GM23248 (cell line): ENCODE measurements at regions not wholly inside any gene's neighbourhood (a gene's known extent, or its start where the extent isn't known, plus 50 kb on each side); places are given as distances from the start of the nearest gene placed in this dataset.

Source experiments
- DNase-seq: peaks from one replicate; pipeline ENCODE4 v3.0.0-alpha.2; 2015
- H2AFZ ChIP-seq: fragments of 200-600 bp; sonication (generic); 2 replicates; pipeline ENCODE4 v1.6.1; 2016; ENCODE audit warnings: antibody characterized with exemption
- H3F3A ChIP-seq: fragments of 200-600 bp; sonication (generic); 2 replicates; pipeline ENCODE4 v1.6.1; 2016; ENCODE audit warnings: mild to moderate bottlenecking, antibody characterized with exemption, mixed run types; ENCODE audit not compliant: insufficient read depth
- H3K27ac ChIP-seq: fragments of 200-600 bp; sonication (generic); 2 replicates; pipeline ENCODE4 v1.5.1; 2016; ENCODE audit warnings: mild to moderate bottlenecking
- H3K27me3 ChIP-seq: fragments of 200-600 bp; sonication (generic); replicated peaks from 2 replicates; pipeline ENCODE4 v1.6.1; 2016; ENCODE audit warnings: mild to moderate bottlenecking; ENCODE audit not compliant: insufficient read depth
- H3K36me3 ChIP-seq: fragments of 200-600 bp; sonication (generic); 2 replicates; pipeline ENCODE4 v1.6.1; 2016; ENCODE audit warnings: low read depth, mild to moderate bottlenecking
- H3K4me1 ChIP-seq: fragments of 200-600 bp; sonication (generic); 2 replicates; pipeline ENCODE4 v1.6.1; 2016; ENCODE audit warnings: mild to moderate bottlenecking; ENCODE audit not compliant: insufficient read depth
- H3K4me2 ChIP-seq: fragments of 200-600 bp; sonication (generic); one replicate; pipeline ENCODE4 v1.6.1; 2016; ENCODE audit warnings: mild to moderate bottlenecking; ENCODE audit not compliant: unreplicated experiment
- H3K4me3 ChIP-seq: fragments of 200-600 bp; sonication (generic); 2 replicates; pipeline ENCODE4 v1.5.1; 2016; ENCODE audit warnings: mild to moderate bottlenecking
- H3K79me2 ChIP-seq: fragments of 200-600 bp; sonication (generic); 2 replicates; pipeline ENCODE4 v1.6.1; 2016; ENCODE audit warnings: mild to moderate bottlenecking; ENCODE audit not compliant: insufficient read depth
- H3K9ac ChIP-seq: fragments of 200-600 bp; sonication (generic); 2 replicates; pipeline ENCODE4 v1.6.1; 2016; ENCODE audit warnings: mild to moderate bottlenecking
- H3K9me2 ChIP-seq: fragments of 200-600 bp; sonication (generic); 2 replicates; pipeline ENCODE4 v1.6.1; 2016; ENCODE audit warnings: mixed run types, mild to moderate bottlenecking, moderate library complexity; ENCODE audit not compliant: insufficient read depth
- H3K9me3 ChIP-seq: fragments of 200-600 bp; sonication (generic); one replicate; pipeline ENCODE4 v1.6.1; 2017; ENCODE audit warnings: low read depth
- H4K20me1 ChIP-seq: fragments of 200-600 bp; sonication (generic); 2 replicates; pipeline ENCODE4 v1.6.0; 2016; ENCODE audit not compliant: insufficient read depth
- EZH2 ChIP-seq: fragments of 200-600 bp; sonication (generic); IDR thresholded peaks from 2 replicates; pipeline ENCODE4 v1.6.1; 2018; ENCODE audit warnings: antibody characterized with exemption, mild to moderate bottlenecking; ENCODE audit not compliant: insufficient read depth, poor library complexity, severe bottlenecking
- EZH2phosphoT487 ChIP-seq: fragments of 200-600 bp; sonication (generic); IDR thresholded peaks from 2 replicates; pipeline ENCODE4 v1.6.1; 2018; ENCODE audit warnings: antibody characterized with exemption, moderate library complexity, mild to moderate bottlenecking, low read depth; ENCODE audit not compliant: insufficient read depth
- WGBS, 2 experiments: methylation state at CpG; one replicate each; pipeline ENCODE4 v1.1.6; 2015 to 2017; ENCODE audit warnings: low lambda C conversion rate in 2 of 2, low coverage in 1 of 2; ENCODE audit errors: missing lambda C conversion rate in 2 of 2; 5-methylcytosine and 5-hydroxymethylcytosine counted together
- in situ Hi-C: fragments of 300-500 bp; cut with MboI; formaldehyde crosslinking; loops from 2 replicates; pipeline ENCODE4 v1.15.0; 2020

GRCh38 chr2:34892256-34892655, 1293.2 kb upstream of the FAM98A start:
- no peaks in the 10 kb centered on the region for H3K79me2 ChIP-seq
- no peaks in the 10 kb centered on the region for H4K20me1 ChIP-seq
- no peaks in the 10 kb centered on the region for H3K36me3 ChIP-seq
- H3K4me3 ChIP-seq, result no peak overlapping the region
- no peak for TF ChIP-seq EZH2phosphoT487
- TF ChIP-seq EZH2, result no peak
- H3K9ac ChIP-seq, result no peak overlapping the region
- no peaks in the 10 kb centered on the region for H3F3A ChIP-seq
- no peak overlapping the region for H2AFZ ChIP-seq
- H3K9me3 ChIP-seq, result no peaks in the 10 kb centered on the region
- H3K27ac ChIP-seq, result no peak overlapping the region
- no peak for DNase-seq
- no peaks in the 10 kb centered on the region for H3K4me1 ChIP-seq
- H3K27me3 ChIP-seq, result no peaks in the 10 kb centered on the region
- H3K9me2 ChIP-seq, result no peaks in the 10 kb centered on the region
- in situ Hi-C loops, result no loop called here
- H3K4me2 ChIP-seq, result no peak overlapping the region
- WGBS, 2 experiments, result 20% methylated on average over 5 of the region's 5 CpGs

GRCh38 chr2:34875091-34875745, 1276.1 kb upstream of the FAM98A start:
- H3K4me3 ChIP-seq, result no peak overlapping the region
- no peak overlapping the region for H2AFZ ChIP-seq
- no peaks in the 10 kb centered on the region for H3K36me3 ChIP-seq
- H3K9ac ChIP-seq, result no peak overlapping the region
- no peaks in the 10 kb centered on the region for H3K9me3 ChIP-seq
- in situ Hi-C loops, result no loop called here
- TF ChIP-seq EZH2, result no peak
- TF ChIP-seq EZH2phosphoT487, result no peak
- H4K20me1 ChIP-seq, result no peaks in the 10 kb centered on the region
- no peak overlapping the region for H3K4me2 ChIP-seq
- no peak for DNase-seq
- no peaks in the 10 kb centered on the region for H3K4me1 ChIP-seq
- no peaks in the 10 kb centered on the region for H3F3A ChIP-seq
- H3K27ac ChIP-seq, result no peak overlapping the region
- H3K27me3 ChIP-seq, result no peaks in the 10 kb centered on the region
- no peaks in the 10 kb centered on the region for H3K9me2 ChIP-seq
- 9 to 11% methylated on average over 4 of the region's 4 CpGs for WGBS, 2 experiments
- H3K79me2 ChIP-seq, result no peaks in the 10 kb centered on the region

GRCh38 chr2:34853646-34854045, 1254.5 kb upstream of the FAM98A start:
- in situ Hi-C loops, result no loop called here
- Histone ChIP-seq H4K20me1 (no peaks in the 10 kb centered on the region), H3K9ac (no peak overlapping the region), H3K79me2 (no peaks in the 10 kb centered on the region), H3K4me2 (no peak overlapping the region), H3K4me3 (no peak overlapping the region), H3K9me2 (no peaks in the 10 kb centered on the region), H3K4me1 (no peaks in the 10 kb centered on the region), H2AFZ (no peak overlapping the region), H3K27ac (no peak overlapping the region), H3F3A (no peaks in the 10 kb centered on the region), H3K9me3 (peaks cover 5% of the 10 kb centered on the region), H3K36me3 (no peaks in the 10 kb centered on the region), H3K27me3 (no peaks in the 10 kb centered on the region)
- TF ChIP-seq EZH2phosphoT487 (no peak), EZH2 (no peak)
- 20 to 34% methylated on average over 5 of the region's 5 CpGs for WGBS, 2 experiments
- DNase-seq, result no peak

GRCh38 chr2:34851804-34852203, 1252.7 kb upstream of the FAM98A start:
- Histone ChIP-seq H3K79me2 (no peaks in the 10 kb centered on the region), H3K9me3 (peaks cover 5% of the 10 kb centered on the region), H3K27me3 (no peaks in the 10 kb centered on the region), H2AFZ (no peak overlapping the region), H3F3A (no peaks in the 10 kb centered on the region), H3K4me1 (no peaks in the 10 kb centered on the region), H3K27ac (no peak overlapping the region), H4K20me1 (no peaks in the 10 kb centered on the region), H3K4me3 (no peak overlapping the region), H3K9ac (no peak overlapping the region), H3K4me2 (no peak overlapping the region), H3K36me3 (no peaks in the 10 kb centered on the region), H3K9me2 (no peaks in the 10 kb centered on the region)
- no peak for DNase-seq
- in situ Hi-C loops, result no loop called here
- TF ChIP-seq EZH2phosphoT487 (no peak), EZH2 (no peak)
- WGBS, 2 experiments, result 32 to 37% methylated on average over 2 of the region's 2 CpGs

- Histone ChIP-seq H3K4me3 (no peak overlapping the region), H3K36me3 (no peaks in the 10 kb centered on the region), H4K20me1 (no peaks in the 10 kb centered on the region), H3K4me1 (no peaks in the 10 kb centered on the region), H2AFZ (no peak overlapping the region), H3K9ac (no peak overlapping the region), H3K27ac (no peak overlapping the region), H3K9me3 (peaks cover 5% of the 10 kb centered on the region), H3F3A (no peaks in the 10 kb centered on the region), H3K4me2 (no peak overlapping the region), H3K79me2 (no peaks in the 10 kb centered on the region), H3K27me3 (no peaks in the 10 kb centered on the region), H3K9me2 (no peaks in the 10 kb centered on the region)
- TF ChIP-seq EZH2phosphoT487, result no peak
- in situ Hi-C loops, result no loop called here
- 43 to 44% methylated on average over 3 of the region's 3 CpGs for WGBS, 2 experiments
- DNase-seq, result no peak
These were observed 1250.7 kb upstream of the FAM98A start for GRCh38 chr2:34849827-34850226.
